ENCODE measurements at regions not wholly inside any gene's neighbourhood (a gene's known extent, or its start where the extent isn't known, plus 50 kb on each side); places are given as distances from the start of the nearest gene placed in this dataset.

DNA sequence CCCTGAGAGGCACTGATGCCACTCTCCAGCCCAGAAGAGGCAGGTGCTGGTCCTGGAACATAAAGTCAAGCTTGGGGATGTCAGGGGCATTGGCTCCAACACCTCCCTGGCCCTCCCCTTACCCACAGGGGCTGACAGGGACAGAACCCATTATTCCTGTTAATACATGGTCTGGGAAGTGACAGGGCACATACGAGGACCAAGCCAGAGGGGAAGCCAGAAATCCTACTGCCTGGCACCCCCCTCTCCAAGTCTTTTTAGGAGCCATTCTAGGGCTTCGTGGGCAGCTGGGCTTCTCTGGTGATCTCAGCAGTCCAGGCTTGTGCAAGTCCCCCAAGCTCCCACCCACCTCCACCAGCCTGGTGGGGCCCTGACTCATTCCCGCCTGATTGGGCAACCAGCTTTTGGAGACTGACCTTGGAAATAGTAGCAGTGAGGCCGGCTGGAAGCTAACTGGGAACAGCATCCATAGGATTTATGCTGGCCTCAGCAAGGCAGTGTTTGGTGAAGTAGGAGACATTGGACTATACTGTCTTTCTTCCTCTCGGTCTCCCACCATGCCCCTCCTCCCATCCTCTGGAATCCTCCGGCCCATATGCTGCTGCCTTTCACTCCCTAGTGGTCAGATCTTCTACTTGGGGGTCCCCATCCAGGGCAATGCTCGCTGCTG lies 86.4 kb upstream of the HK2 start:
- no peak for TF ChIP-seq CTCF (IDR thresholded peaks at IDR 0.05)
- TF ChIP-seq POLR2A (IDR thresholded peaks at IDR 0.05), result no peak
